Suppressor macrophage treated with lipopolysaccharide for 1 hour (primary cell): ENCODE measurements at regions not wholly inside any gene's neighbourhood (a gene's known extent, or its start where the extent isn't known, plus 50 kb on each side); places are given as distances from the start of the nearest gene placed in this dataset.
"Not testable (repeated sequence)": the region's sequence is repeated elsewhere in the genome, so short reads cannot be mapped to it uniquely, and the experiment has no call there.

ENCODE experiments used
- DNase-seq, 3 donors: peaks; one replicate each; pipeline ENCODE4 v3.0.0-alpha.2; 2020 to 2022

GRCh38 chr18:77373730-77374445 is 124.2 kb downstream of the GALR1 start:
- DNase-seq = no peak

GRCh38 chr18:77374446-77374805 is 124.8 kb downstream of the GALR1 start:
- DNase-seq = no peak

GRCh38 chr18:77376043-77376732 is 126.5 kb downstream of the GALR1 start:
- no peak for DNase-seq

- DNase-seq = no peak
Observed at GRCh38 chr18:77376733-77377094, 127.1 kb downstream of the GALR1 start.

GRCh38 chr18:77377813-77378212 is 128.2 kb downstream of the GALR1 start:
- DNase-seq = no peak

GRCh38 chr18:77379976-77380509 is 130.4 kb downstream of the GALR1 start:
- DNase-seq = no peak

GRCh38 chr18:77380695-77381094 is 131.0 kb downstream of the GALR1 start:
- no peak for DNase-seq

GRCh38 chr18:77392321-77392720 is 142.7 kb downstream of the GALR1 start:
- DNase-seq = no peak

GRCh38 chr18:77393519-77393918 is 143.9 kb downstream of the GALR1 start:
- DNase-seq = no peak

- no peak for DNase-seq
Observed at GRCh38 chr18:77395953-77396352, 146.3 kb downstream of the GALR1 start.

GRCh38 chr18:77397056-77397455 is 147.4 kb downstream of the GALR1 start:
- no peak for DNase-seq

GRCh38 chr18:77397617-77398016 is 148.0 kb downstream of the GALR1 start:
- no peak for DNase-seq

GRCh38 chr18:77400561-77400960 is 150.9 kb downstream of the GALR1 start:
- DNase-seq = no peak

GRCh38 chr18:77401173-77401572 is 151.5 kb downstream of the GALR1 start:
- DNase-seq = no peak

GRCh38 chr18:77403969-77404535 is 154.4 kb downstream of the GALR1 start:
- no peak for DNase-seq

GRCh38 chr18:77405096-77405495 is 155.4 kb downstream of the GALR1 start:
- no peak for DNase-seq

GRCh38 chr18:77407733-77408132 is 158.1 kb downstream of the GALR1 start:
- no peak for DNase-seq

- not testable (repeated sequence) for DNase-seq
Observed at GRCh38 chr18:77421546-77421945, 171.9 kb downstream of the GALR1 start.

- peak; percentile 5 to 19 (median 13) for DNase-seq
Observed at GRCh38 chr18:77422974-77423867, 173.6 kb downstream of the GALR1 start.

- no peak for DNase-seq
Observed at GRCh38 chr18:77433076-77433475, 183.4 kb downstream of the GALR1 start.

- no peak for DNase-seq
Observed at GRCh38 chr18:77439888-77440287, 190.2 kb downstream of the GALR1 start.

- no peak for DNase-seq
Observed at GRCh38 chr18:77442393-77442792, 192.7 kb downstream of the GALR1 start.

- DNase-seq = no peak
Observed at GRCh38 chr18:77444385-77444784, 194.7 kb downstream of the GALR1 start.
